ENCODE measurements at regions not wholly inside any gene's neighbourhood (a gene's known extent, or its start where the extent isn't known, plus 50 kb on each side); places are given as distances from the start of the nearest gene placed in this dataset.

GRCh38 chr13:90070362-90070761 lies 1277.1 kb upstream of the MIR17HG start:
- ATAC-seq (no peak), DNase-seq (no peak)
- Mint-ChIP-seq H3K4me3 (no peak overlapping the region), H3K9me3 (peaks cover 0 to 13% (median 4%) of the 10 kb centered on the region in 9 donors), H3K36me3 (no peaks in the 10 kb centered on the region), H3K27me3 (no peaks in the 10 kb centered on the region), H3K27ac (no peak overlapping the region), H3K4me1 (no peaks in the 10 kb centered on the region)
- POLR2A ChIA-PET, result no interaction called here

DNA sequence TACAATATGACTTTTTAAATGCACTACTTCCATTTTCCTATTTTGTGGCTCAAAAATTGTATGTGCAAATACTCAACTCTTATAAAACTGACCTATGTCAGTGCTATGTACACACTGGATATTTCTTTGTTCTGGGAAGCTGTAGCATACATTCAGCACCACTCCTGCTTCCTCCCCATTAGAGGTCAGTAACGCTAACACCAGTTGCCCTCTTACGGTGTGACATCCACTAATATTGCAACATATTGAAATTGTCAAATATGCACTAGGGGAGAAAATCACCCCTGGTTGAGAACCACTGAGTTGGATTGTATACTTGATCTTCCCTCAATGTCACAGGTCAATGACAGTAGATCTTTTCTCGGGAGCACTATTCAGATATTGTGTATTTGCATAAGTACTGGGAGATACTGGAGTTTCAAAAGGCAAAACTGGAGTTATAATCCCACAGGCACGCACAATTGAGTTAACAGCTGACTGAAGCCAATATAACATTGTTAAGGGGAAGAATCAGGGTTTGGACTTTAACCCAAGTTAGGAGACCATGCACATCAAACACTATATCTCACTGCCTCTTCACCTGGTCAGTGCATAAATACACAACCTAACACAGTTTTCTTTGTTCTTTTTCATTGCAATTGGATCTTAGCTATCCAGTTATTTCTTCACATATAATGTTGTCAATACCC lies 1276.5 kb upstream of the MIR17HG start:
- POLR2A ChIA-PET, result no interaction called here
- no peaks in the 10 kb centered on the region for H3K36me3 Mint-ChIP-seq
- no peaks in the 10 kb centered on the region for H3K27me3 Mint-ChIP-seq
- ATAC-seq, result no peak
- no peak overlapping the region for H3K4me3 Mint-ChIP-seq
- no peaks in the 10 kb centered on the region for H3K4me1 Mint-ChIP-seq
- no peak for DNase-seq
- no peak overlapping the region for H3K27ac Mint-ChIP-seq
- H3K9me3 Mint-ChIP-seq, result peaks cover 0 to 13% (median 2%) of the 10 kb centered on the region in 9 donors

DNA sequence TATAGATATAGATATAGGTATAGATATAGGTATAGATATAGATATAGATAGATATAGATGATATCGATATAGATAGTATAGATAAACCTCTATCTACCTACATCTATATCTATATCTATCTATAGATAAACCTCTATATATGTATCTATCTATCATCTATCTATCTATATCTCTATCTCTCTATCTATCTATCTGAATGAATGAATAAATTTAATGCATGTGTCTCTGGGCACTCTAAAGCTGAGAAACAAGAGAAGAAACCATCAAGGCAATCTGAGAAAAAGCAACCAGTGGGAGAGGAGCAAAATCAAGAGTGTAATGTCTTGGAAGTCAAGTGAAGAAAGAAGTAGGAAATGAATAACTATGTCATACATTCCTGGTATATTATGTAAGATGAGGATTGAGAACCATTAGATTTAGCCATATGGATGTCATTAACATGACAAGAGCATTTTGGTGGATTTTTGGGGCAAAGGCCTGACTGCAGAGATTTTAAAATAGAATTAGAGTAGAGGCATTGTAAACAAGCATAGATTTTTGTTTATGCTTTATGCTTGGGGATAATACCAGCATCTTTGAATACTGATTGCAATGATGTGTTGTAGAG lies 1262.7 kb upstream of the MIR17HG start:
- DNase-seq (no peak), ATAC-seq (no peak)
- no peak overlapping the region for H3K4me3 Mint-ChIP-seq
- no peaks in the 10 kb centered on the region for H3K4me1 Mint-ChIP-seq
- no peak overlapping the region for H3K27ac Mint-ChIP-seq
- POLR2A ChIA-PET, result no interaction called here
- peaks cover 0 to 25% (median 6%) of the 10 kb centered on the region in 9 donors for H3K9me3 Mint-ChIP-seq
- H3K27me3 Mint-ChIP-seq, result no peaks in the 10 kb centered on the region
- H3K36me3 Mint-ChIP-seq, result no peaks in the 10 kb centered on the region

DNA sequence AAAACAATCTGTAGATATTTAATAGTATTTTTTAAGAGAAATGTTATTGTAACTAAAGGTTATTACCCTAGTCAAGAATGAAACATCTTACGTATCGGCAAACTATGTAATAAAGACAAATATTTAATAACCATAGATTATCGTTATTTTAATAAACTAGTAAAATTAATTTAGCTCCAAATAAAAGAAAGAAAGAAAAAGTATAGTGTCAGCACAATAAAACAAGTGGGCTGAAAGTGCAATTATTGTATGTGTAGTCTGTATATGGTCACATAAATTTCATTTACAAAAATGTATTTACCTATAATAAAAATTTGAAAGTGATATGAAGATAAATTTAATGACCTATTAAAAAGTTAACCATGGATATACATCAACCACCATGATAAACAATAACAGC lies 1258.4 kb upstream of the MIR17HG start:
- Mint-ChIP-seq H3K4me1 (no peaks in the 10 kb centered on the region), H3K36me3 (no peaks in the 10 kb centered on the region), H3K27ac (no peak overlapping the region), H3K27me3 (no peaks in the 10 kb centered on the region), H3K9me3 (peaks cover 0 to 45% (median 10%) of the 10 kb centered on the region in 9 donors), H3K4me3 (no peak overlapping the region)
- POLR2A ChIA-PET, result no interaction called here
- ATAC-seq (no peak), DNase-seq (no peak)

GRCh38 chr13:90091611-90092010 lies 1255.9 kb upstream of the MIR17HG start:
- Mint-ChIP-seq H3K4me1 (no peaks in the 10 kb centered on the region), H3K4me3 (no peak overlapping the region), H3K27me3 (no peaks in the 10 kb centered on the region), H3K9me3 (peaks cover 5 to 31% (median 14%) of the 10 kb centered on the region in 9 donors), H3K27ac (no peak overlapping the region), H3K36me3 (no peaks in the 10 kb centered on the region)
- no peak for DNase-seq
- POLR2A ChIA-PET, result no interaction called here
- ATAC-seq, result no peak

DNA sequence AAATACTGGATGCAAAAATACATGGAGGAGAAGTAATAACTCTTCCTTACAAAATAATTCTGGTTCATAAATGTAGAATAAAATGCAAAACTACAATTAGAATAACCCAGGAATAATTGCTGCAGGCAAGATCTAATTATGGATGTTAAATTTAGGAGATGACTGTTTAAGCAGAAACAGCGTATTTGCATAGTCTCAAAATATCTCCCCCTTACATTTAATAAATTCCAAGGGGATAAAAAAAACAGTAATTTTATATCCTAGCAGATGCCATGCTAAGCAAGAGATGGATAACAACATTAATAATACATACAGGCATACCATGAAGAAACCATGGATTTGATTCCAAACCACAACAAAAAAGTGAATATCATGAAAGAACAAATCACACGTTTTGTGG lies 1253.1 kb upstream of the MIR17HG start:
- Mint-ChIP-seq H3K36me3 (no peaks in the 10 kb centered on the region), H3K27me3 (no peaks in the 10 kb centered on the region), H3K27ac (no peak overlapping the region), H3K4me3 (no peak overlapping the region), H3K9me3 (peaks cover 3 to 34% (median 12%) of the 10 kb centered on the region in 9 donors), H3K4me1 (no peaks in the 10 kb centered on the region)
- DNase-seq (no peak), ATAC-seq (no peak)
- POLR2A ChIA-PET, result no interaction called here

DNA sequence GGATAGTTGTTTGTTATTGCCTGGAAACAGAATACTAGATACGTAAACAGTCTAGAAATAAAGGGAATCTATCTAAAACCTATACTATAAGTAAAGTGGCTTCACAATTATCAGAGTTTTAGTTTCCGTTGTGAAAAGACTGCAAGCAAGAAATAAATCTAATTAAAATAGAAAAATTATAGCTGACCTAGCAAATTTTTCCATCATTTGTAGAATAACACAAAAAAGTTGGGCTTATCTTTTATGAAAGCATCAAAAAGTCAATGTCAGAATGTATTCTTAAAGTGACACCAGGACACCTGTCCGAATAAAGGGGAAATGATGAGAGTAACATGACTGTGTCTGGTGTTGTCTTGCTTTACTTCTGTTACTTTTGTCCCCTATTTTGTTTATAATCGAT lies 1248.9 kb upstream of the MIR17HG start:
- H3K27ac Mint-ChIP-seq, result no peak overlapping the region

GRCh38 chr13:90099847-90100246 lies 1247.6 kb upstream of the MIR17HG start:
- ATAC-seq (no peak), DNase-seq (no peak)
- Mint-ChIP-seq H3K4me3 (no peak overlapping the region), H3K27ac (no peak overlapping the region), H3K36me3 (peaks cover 0 to 5% (median 0%) of the 10 kb centered on the region in 3 donors), H3K27me3 (no peaks in the 10 kb centered on the region), H3K4me1 (no peaks in the 10 kb centered on the region), H3K9me3 (peaks cover 0 to 36% (median 17%) of the 10 kb centered on the region in 9 donors)
- POLR2A ChIA-PET, result no interaction called here

More for the DNA sequence above, 1248.9 kb upstream of the MIR17HG start:
- Mint-ChIP-seq H3K9me3 (peaks cover 0 to 33% (median 14%) of the 10 kb centered on the region in 9 donors), H3K36me3 (no peaks in the 10 kb centered on the region), H3K4me1 (no peaks in the 10 kb centered on the region), H3K4me3 (no peak overlapping the region), H3K27me3 (no peaks in the 10 kb centered on the region)
- ATAC-seq, result no peak
- DNase-seq, result no peak
- POLR2A ChIA-PET, result no interaction called here

- POLR2A ChIA-PET, result no interaction called here
- Mint-ChIP-seq H3K36me3 (peaks cover 0 to 5% (median 0%) of the 10 kb centered on the region in 3 donors), H3K9me3 (peaks cover 3 to 39% (median 16%) of the 10 kb centered on the region in 9 donors), H3K4me1 (no peaks in the 10 kb centered on the region), H3K27me3 (no peaks in the 10 kb centered on the region), H3K4me3 (no peak overlapping the region), H3K27ac (no peak overlapping the region)
- ATAC-seq (no peak), DNase-seq (no peak)
Observed at GRCh38 chr13:90103099-90103784, 1244.2 kb upstream of the MIR17HG start.

- no peak overlapping the region for H3K27ac Mint-ChIP-seq
- ATAC-seq, result no peak
- POLR2A ChIA-PET, result no interaction called here
Observed at GRCh38 chr13:90104764-90105163, 1242.7 kb upstream of the MIR17HG start.

GRCh38 chr13:90105276-90105675 lies 1242.2 kb upstream of the MIR17HG start:
- ATAC-seq (no peak), DNase-seq (no peak)
- Mint-ChIP-seq H3K27me3 (no peaks in the 10 kb centered on the region), H3K9me3 (peaks cover 3 to 52% (median 16%) of the 10 kb centered on the region in 9 donors), H3K4me3 (no peak overlapping the region), H3K36me3 (peaks cover 0 to 5% (median 0%) of the 10 kb centered on the region in 3 donors), H3K27ac (no peak overlapping the region), H3K4me1 (no peaks in the 10 kb centered on the region)
- POLR2A ChIA-PET, result no interaction called here

More at GRCh38 chr13:90104764-90105163, 1242.7 kb upstream of the MIR17HG start:
- H3K9me3 Mint-ChIP-seq, result peaks cover 3 to 47% (median 16%) of the 10 kb centered on the region in 9 donors
- H3K36me3 Mint-ChIP-seq, result peaks cover 0 to 5% (median 0%) of the 10 kb centered on the region in 3 donors
- no peak for DNase-seq
- no peaks in the 10 kb centered on the region for H3K27me3 Mint-ChIP-seq
- no peaks in the 10 kb centered on the region for H3K4me1 Mint-ChIP-seq
- H3K4me3 Mint-ChIP-seq, result no peak overlapping the region

DNA sequence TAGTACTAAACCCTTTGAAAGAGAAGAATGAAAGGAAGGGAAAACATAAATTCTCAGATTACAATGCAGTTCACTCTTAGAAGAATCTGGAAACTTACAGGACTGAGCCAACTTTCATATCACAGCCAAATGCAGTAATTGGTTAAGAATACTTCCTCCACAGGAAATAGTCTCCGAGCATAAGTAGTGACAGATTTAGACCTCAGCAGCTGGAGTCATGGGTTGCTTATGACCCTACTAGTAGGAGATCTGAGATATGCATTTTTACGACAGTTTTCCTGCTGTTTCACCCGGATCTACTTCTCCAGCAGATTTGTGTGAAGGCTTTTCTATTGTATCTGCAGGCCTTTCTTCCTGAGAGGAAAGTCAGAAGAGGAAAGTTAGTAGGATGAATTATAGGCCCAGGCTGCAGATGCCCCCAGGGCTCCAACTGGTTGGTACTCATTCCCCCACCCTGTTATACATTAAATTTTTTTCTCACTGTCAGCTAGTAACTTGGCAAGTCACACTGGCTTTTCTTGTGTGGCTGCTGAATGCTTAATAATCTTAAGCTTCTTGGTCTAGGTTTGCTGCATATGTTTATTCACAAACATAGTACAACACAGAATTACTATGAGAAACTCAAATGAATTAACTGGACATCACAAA lies 1241.5 kb upstream of the MIR17HG start:
- Mint-ChIP-seq H3K4me3 (no peak overlapping the region), H3K27me3 (no peaks in the 10 kb centered on the region), H3K36me3 (peaks cover 0 to 5% (median 0%) of the 10 kb centered on the region in 3 donors), H3K4me1 (no peaks in the 10 kb centered on the region), H3K9me3 (peaks cover 3 to 52% (median 12%) of the 10 kb centered on the region in 9 donors), H3K27ac (no peak overlapping the region)
- DNase-seq (no peak), ATAC-seq (no peak)
- POLR2A ChIA-PET, result no interaction called here

DNA sequence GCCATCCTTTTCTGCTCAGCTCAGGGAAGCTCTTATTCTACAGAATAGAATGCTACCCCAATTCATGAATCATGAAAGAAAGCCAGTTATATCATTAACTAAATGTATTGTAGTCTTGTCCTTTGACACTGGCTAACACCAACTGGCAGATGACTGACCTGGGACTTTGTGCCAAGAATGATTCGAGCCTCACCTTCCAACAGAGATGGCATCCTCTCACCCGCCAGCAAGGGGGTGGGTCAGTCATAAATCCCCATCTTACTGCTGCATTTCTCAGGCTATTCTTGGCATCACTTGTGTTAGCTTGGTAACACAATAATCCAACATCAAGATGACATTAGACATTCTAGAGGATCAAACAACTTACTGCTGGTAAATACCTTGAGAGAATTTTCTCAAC lies 1239.8 kb upstream of the MIR17HG start:
- ATAC-seq (no peak), DNase-seq (no peak)
- H3K9me3 Mint-ChIP-seq, result peaks cover 3 to 51% (median 12%) of the 10 kb centered on the region in 9 donors
- POLR2A ChIA-PET, result no interaction called here
- no peaks in the 10 kb centered on the region for H3K27me3 Mint-ChIP-seq
- H3K27ac Mint-ChIP-seq, result no peak overlapping the region
- peaks cover 0 to 5% (median 0%) of the 10 kb centered on the region in 3 donors for H3K36me3 Mint-ChIP-seq
- no peak overlapping the region for H3K4me3 Mint-ChIP-seq
- H3K4me1 Mint-ChIP-seq, result no peaks in the 10 kb centered on the region

Measured in naive thymus-derived CD8-positive, alpha-beta T cell (primary cell).